Mesothelial cell of epicardium (in vitro differentiated cells): ENCODE measurements at regions not wholly inside any gene's neighbourhood (a gene's known extent, or its start where the extent isn't known, plus 50 kb on each side); places are given as distances from the start of the nearest gene placed in this dataset.

Source experiments
- DNase-seq, 2 experiments: peaks; one replicate each; pipeline ENCODE4 v3.0.0; 2021; ENCODE audit warnings: low spot score in 2 of 2; ENCODE audit not compliant: unreplicated experiment in 2 of 2
- H3K27ac Mint-ChIP-seq: 2 replicates; pipeline ENCODE4 v1.8.0; 2021; ENCODE audit warnings: mixed read lengths
- H3K27me3 Mint-ChIP-seq: 2 replicates; pipeline ENCODE4 v1.8.0; 2021; ENCODE audit warnings: low read depth, mixed read lengths
- H3K36me3 Mint-ChIP-seq: 2 replicates; pipeline ENCODE4 v1.8.0; 2021; ENCODE audit warnings: mixed read lengths
- H3K4me1 Mint-ChIP-seq: 2 replicates; pipeline ENCODE4 v1.8.0; 2021; ENCODE audit warnings: mixed read lengths
- H3K4me3 Mint-ChIP-seq: 2 replicates; pipeline ENCODE4 v1.8.0; 2021; ENCODE audit warnings: mild to moderate bottlenecking, moderate library complexity, mixed read lengths
- H3K9me3 Mint-ChIP-seq: 2 replicates; pipeline ENCODE4 v1.8.0; 2021; ENCODE audit warnings: mixed read lengths
- CTCF ChIP-seq: fragments of 200-600 bp; sonication (generic); IDR thresholded peaks from one replicate; pipeline ENCODE4 v1.5.0; 2021; ENCODE audit warnings: antibody characterized with exemption; ENCODE audit not compliant: unreplicated experiment

GRCh38 chr16:85550422-85550864, 62.7 kb upstream of the GSE1 start:
- no peak for TF ChIP-seq CTCF
- Mint-ChIP-seq H3K9me3 (no peaks in the 10 kb centered on the region), H3K27me3 (no peaks in the 10 kb centered on the region), H3K4me1 (peaks cover 23% of the 10 kb centered on the region), H3K4me3 (no peak overlapping the region), H3K27ac (no peak overlapping the region), H3K36me3 (peaks cover 6% of the 10 kb centered on the region)
- no peak for DNase-seq

GRCh38 chr16:85550953-85551924, 61.9 kb upstream of the GSE1 start:
- H3K9me3 Mint-ChIP-seq: no peaks in the 10 kb centered on the region
- TF ChIP-seq CTCF: no peak
- peak overlapping the region; percentile 59 for H3K27ac Mint-ChIP-seq
- peaks cover 5% of the 10 kb centered on the region for H3K36me3 Mint-ChIP-seq
- peak overlapping the region; percentile 36 for H3K4me3 Mint-ChIP-seq
- no peaks in the 10 kb centered on the region for H3K27me3 Mint-ChIP-seq
- peaks cover 28% of the 10 kb centered on the region for H3K4me1 Mint-ChIP-seq
- no peak for DNase-seq

- Mint-ChIP-seq H3K27ac (peak overlapping the region; percentile 89), H3K4me1 (peaks cover 39% of the 10 kb centered on the region), H3K4me3 (peak overlapping the region; percentile 75), H3K36me3 (peaks cover 2% of the 10 kb centered on the region), H3K9me3 (no peaks in the 10 kb centered on the region), H3K27me3 (no peaks in the 10 kb centered on the region)
- no peak for TF ChIP-seq CTCF
- DNase-seq: no peak
Measured at GRCh38 chr16:85552980-85553435, 60.1 kb upstream of the GSE1 start.

GRCh38 chr16:85553436-85554113, 59.5 kb upstream of the GSE1 start:
- Mint-ChIP-seq H3K27me3 (no peaks in the 10 kb centered on the region), H3K36me3 (no peaks in the 10 kb centered on the region), H3K4me3 (peak overlapping the region; percentile 83), H3K4me1 (peaks cover 44% of the 10 kb centered on the region), H3K27ac (peak overlapping the region; percentile 95), H3K9me3 (no peaks in the 10 kb centered on the region)
- no peak for TF ChIP-seq CTCF
- peak in 1 of 2 experiments; percentile 53 for DNase-seq

- H3K4me3 Mint-ChIP-seq: peak overlapping the region; percentile 83
- H3K36me3 Mint-ChIP-seq: no peaks in the 10 kb centered on the region
- H3K9me3 Mint-ChIP-seq: no peaks in the 10 kb centered on the region
- peak overlapping the region; percentile 95 for H3K27ac Mint-ChIP-seq
- H3K27me3 Mint-ChIP-seq: no peaks in the 10 kb centered on the region
- TF ChIP-seq CTCF: no peak
- H3K4me1 Mint-ChIP-seq: peaks cover 45% of the 10 kb centered on the region
- DNase-seq: no peak
Measured at GRCh38 chr16:85554114-85554888, 58.8 kb upstream of the GSE1 start.
